Tibial nerve (tissue), 4 donors: ENCODE measurements at regions not wholly inside any gene's neighbourhood (a gene's known extent, or its start where the extent isn't known, plus 50 kb on each side); places are given as distances from the start of the nearest gene placed in this dataset.

ENCODE experiments used
- DNase-seq, 2 donors: peaks; one replicate each; pipeline ENCODE4 v3.0.0-alpha.2; 2019; ENCODE audit warnings: low spot score in 2 of 2
- H3K27ac ChIP-seq, 4 donors: fragments of 200-600 bp; sonication (generic) in 3 of 4; one replicate each; pipeline ENCODE4 v1.5.1; 2017 to 2019; ENCODE audit warnings: mild to moderate bottlenecking in 1 of 4
- H3K27me3 ChIP-seq, 2 donors: fragments of 200-600 bp; sonication (generic) in 1 of 2; one replicate each; pipeline versions ENCODE4 v1.5.1 to v1.6.0; 2017 to 2019
- H3K36me3 ChIP-seq, 3 donors: fragments of 200-600 bp; sonication (generic); one replicate each; pipeline ENCODE4 v1.5.1; 2018 to 2019
- H3K4me1 ChIP-seq, 4 donors: fragments of 200-600 bp; sonication (generic) in 3 of 4; one replicate each; pipeline ENCODE4 v1.5.1; 2017 to 2019
- H3K4me3 ChIP-seq, 4 donors: fragments of 200-600 bp; sonication (generic) in 3 of 4; one replicate each; pipeline ENCODE4 v1.5.1; 2017 to 2019; ENCODE audit warnings: mild to moderate bottlenecking in 1 of 4, moderate library complexity in 1 of 4
- H3K9me3 ChIP-seq, 4 donors: fragments of 200-600 bp; sonication (generic) in 3 of 4; one replicate each; pipeline ENCODE4 v1.5.1; 2017 to 2019
- CTCF ChIP-seq, 5 experiments: fragments of 200-600 bp in 3 of 5; fragments of 450-650 bp in 2 of 5; sonication (generic) in 3 of 5; IDR thresholded peaks; one replicate each; pipeline ENCODE4 v1.5.1; 2016 to 2019; ENCODE audit warnings: antibody characterized with exemption in 5 of 5, mild to moderate bottlenecking in 3 of 5, moderate library complexity in 2 of 5
- EP300 ChIP-seq, 2 donors: sonication (generic); formaldehyde crosslinking; IDR thresholded peaks; one replicate each; pipeline ENCODE4 v1.6.1; 2017; ENCODE audit warnings: antibody characterized with exemption in 2 of 2, mild to moderate bottlenecking in 1 of 2
- POLR2A ChIP-seq, 2 donors: fragments of 450-650 bp; IDR thresholded peaks; one replicate each; pipeline ENCODE4 v1.6.1; 2017; ENCODE audit warnings: antibody characterized with exemption in 2 of 2, mild to moderate bottlenecking in 2 of 2, moderate library complexity in 2 of 2
- WGBS, 2 donors: methylation state at CpG; one replicate each; pipeline ENCODE4 v1.1.5; 2018; 5-methylcytosine and 5-hydroxymethylcytosine counted together

GRCh38 chr11:119943298-119943655, 194.6 kb downstream of the TRIM29 start:
- no peaks in the 10 kb centered on the region for H3K9me3 ChIP-seq
- WGBS, 2 donors = 72 to 77% methylated on average over 5 of the region's 5 CpGs
- H3K4me3 ChIP-seq = no peak overlapping the region
- no peak for DNase-seq
- H3K36me3 ChIP-seq = no peaks in the 10 kb centered on the region
- H3K27me3 ChIP-seq = no peaks in the 10 kb centered on the region
- no peak for TF ChIP-seq EP300 (IDR thresholded peaks at IDR 0.05)
- no peak for TF ChIP-seq CTCF (IDR thresholded peaks at IDR 0.05)
- TF ChIP-seq POLR2A (IDR thresholded peaks at IDR 0.05) = no peak
- no peaks in the 10 kb centered on the region for H3K4me1 ChIP-seq
- H3K27ac ChIP-seq = no peak overlapping the region

- Histone ChIP-seq H3K36me3 (no peaks in the 10 kb centered on the region), H3K4me3 (no peak overlapping the region), H3K9me3 (no peaks in the 10 kb centered on the region), H3K4me1 (no peaks in the 10 kb centered on the region), H3K27me3 (no peaks in the 10 kb centered on the region), H3K27ac (no peak overlapping the region)
- TF ChIP-seq POLR2A (IDR thresholded peaks at IDR 0.05) (no peak), EP300 (IDR thresholded peaks at IDR 0.05) (no peak), CTCF (IDR thresholded peaks at IDR 0.05) (no peak)
- WGBS, 2 donors = 74 to 78% methylated on average over 7 of the region's 7 CpGs
- DNase-seq = no peak
Observed at GRCh38 chr11:119942583-119943297, 195.2 kb downstream of the TRIM29 start.

- no peaks in the 10 kb centered on the region for H3K4me1 ChIP-seq
- TF ChIP-seq CTCF (IDR thresholded peaks at IDR 0.05) = no peak
- TF ChIP-seq POLR2A (IDR thresholded peaks at IDR 0.05) = no peak
- TF ChIP-seq EP300 (IDR thresholded peaks at IDR 0.05) = no peak
- H3K27ac ChIP-seq = no peak overlapping the region
- no peak overlapping the region for H3K4me3 ChIP-seq
- no peaks in the 10 kb centered on the region for H3K27me3 ChIP-seq
- no peaks in the 10 kb centered on the region for H3K36me3 ChIP-seq
- no peaks in the 10 kb centered on the region for H3K9me3 ChIP-seq
- 57 to 65% methylated on average over 16 of the region's 16 CpGs for WGBS, 2 donors
- no peak for DNase-seq
Observed at GRCh38 chr11:119941636-119942411, 196.1 kb downstream of the TRIM29 start.

GRCh38 chr11:119941171-119941570, 196.7 kb downstream of the TRIM29 start:
- Histone ChIP-seq H3K27ac (no peak overlapping the region), H3K9me3 (no peaks in the 10 kb centered on the region), H3K36me3 (no peaks in the 10 kb centered on the region), H3K4me1 (no peaks in the 10 kb centered on the region), H3K4me3 (no peak overlapping the region), H3K27me3 (no peaks in the 10 kb centered on the region)
- no peak for TF ChIP-seq POLR2A (IDR thresholded peaks at IDR 0.05)
- no peak for DNase-seq
- 72 to 80% methylated on average over 5 to 6 of the region's 6 CpGs for WGBS, 2 donors

- H3K9me3 ChIP-seq = no peaks in the 10 kb centered on the region
- TF ChIP-seq POLR2A (IDR thresholded peaks at IDR 0.05) (no peak), EP300 (IDR thresholded peaks at IDR 0.05) (no peak), CTCF (IDR thresholded peaks at IDR 0.05) (no peak)
- H3K36me3 ChIP-seq = no peaks in the 10 kb centered on the region
- WGBS, 2 donors = 84 to 87% methylated on average over 7 of the region's 7 CpGs
- no peak overlapping the region for H3K4me3 ChIP-seq
- H3K27ac ChIP-seq = no peak overlapping the region
- H3K4me1 ChIP-seq = no peaks in the 10 kb centered on the region
- no peak for DNase-seq
- H3K27me3 ChIP-seq = no peaks in the 10 kb centered on the region
Observed at GRCh38 chr11:119940401-119940976, 197.4 kb downstream of the TRIM29 start.
